Type B pancreatic cell (in vitro differentiated cells): ENCODE measurements at regions not wholly inside any gene's neighbourhood (a gene's known extent, or its start where the extent isn't known, plus 50 kb on each side); places are given as distances from the start of the nearest gene placed in this dataset.

Experiments used
- DNase-seq: peaks from one replicate; pipeline ENCODE4 v3.0.0; 2021; ENCODE audit warnings: mixed read lengths; ENCODE audit not compliant: unreplicated experiment; ENCODE audit errors: extremely low spot score
- H3K27ac Mint-ChIP-seq: 2 replicates; pipeline ENCODE4 v1.8.0; 2021; ENCODE audit warnings: mild to moderate bottlenecking, mixed read lengths
- H3K27me3 Mint-ChIP-seq: 2 replicates; pipeline ENCODE4 v1.8.0; 2021; ENCODE audit warnings: mixed read lengths
- H3K36me3 Mint-ChIP-seq: 2 replicates; pipeline ENCODE4 v1.8.0; 2021; ENCODE audit warnings: mixed read lengths
- H3K4me1 Mint-ChIP-seq: one replicate; pipeline ENCODE4 v1.8.0; 2021; ENCODE audit warnings: mixed read lengths; ENCODE audit not compliant: unreplicated experiment
- H3K4me3 Mint-ChIP-seq: 2 replicates; pipeline ENCODE4 v1.8.0; 2021; ENCODE audit warnings: mild to moderate bottlenecking, mixed read lengths
- H3K9me3 Mint-ChIP-seq: 2 replicates; pipeline ENCODE4 v1.8.0; 2021; ENCODE audit warnings: mixed read lengths
- CTCF ChIP-seq: fragments of 200-600 bp; sonication (generic); conservative IDR thresholded peaks from 2 replicates; pipeline ENCODE4 v1.5.0; 2021; ENCODE audit warnings: antibody characterized with exemption, mild to moderate bottlenecking

GRCh38 chr14:83827383-83827782, 1702.6 kb upstream of the FLRT2 start:
- H3K27me3 Mint-ChIP-seq: no peaks in the 10 kb centered on the region
- DNase-seq: no peak
- H3K9me3 Mint-ChIP-seq: no peaks in the 10 kb centered on the region
- peaks cover 18% of the 10 kb centered on the region for H3K4me1 Mint-ChIP-seq
- no peak overlapping the region for H3K4me3 Mint-ChIP-seq
- no peak for TF ChIP-seq CTCF
- no peaks in the 10 kb centered on the region for H3K36me3 Mint-ChIP-seq
- no peak overlapping the region for H3K27ac Mint-ChIP-seq

- Mint-ChIP-seq H3K36me3 (no peaks in the 10 kb centered on the region), H3K4me3 (no peak overlapping the region), H3K4me1 (peaks cover 18% of the 10 kb centered on the region), H3K9me3 (no peaks in the 10 kb centered on the region), H3K27me3 (no peaks in the 10 kb centered on the region), H3K27ac (no peak overlapping the region)
- DNase-seq: no peak
- TF ChIP-seq CTCF: no peak
Observed at GRCh38 chr14:83828406-83828805, 1701.5 kb upstream of the FLRT2 start.

GRCh38 chr14:83830316-83830715, 1699.6 kb upstream of the FLRT2 start:
- Mint-ChIP-seq H3K27ac (no peak overlapping the region), H3K4me1 (peaks cover 18% of the 10 kb centered on the region), H3K4me3 (no peak overlapping the region), H3K27me3 (no peaks in the 10 kb centered on the region), H3K36me3 (no peaks in the 10 kb centered on the region), H3K9me3 (no peaks in the 10 kb centered on the region)
- TF ChIP-seq CTCF: no peak
- no peak for DNase-seq

GRCh38 chr14:83838226-83838625, 1691.7 kb upstream of the FLRT2 start:
- Mint-ChIP-seq H3K4me3 (no peak overlapping the region), H3K27me3 (no peaks in the 10 kb centered on the region), H3K36me3 (no peaks in the 10 kb centered on the region), H3K4me1 (no peaks in the 10 kb centered on the region), H3K27ac (no peak overlapping the region), H3K9me3 (no peaks in the 10 kb centered on the region)
- no peak for TF ChIP-seq CTCF
- no peak for DNase-seq

GRCh38 chr14:83842547-83842946, 1687.4 kb upstream of the FLRT2 start:
- no peak overlapping the region for H3K4me3 Mint-ChIP-seq
- TF ChIP-seq CTCF: no peak
- H3K27me3 Mint-ChIP-seq: no peaks in the 10 kb centered on the region
- H3K4me1 Mint-ChIP-seq: peaks cover 11% of the 10 kb centered on the region
- no peaks in the 10 kb centered on the region for H3K36me3 Mint-ChIP-seq
- H3K27ac Mint-ChIP-seq: no peak overlapping the region
- H3K9me3 Mint-ChIP-seq: no peaks in the 10 kb centered on the region
- no peak for DNase-seq

- H3K4me1 Mint-ChIP-seq: peaks cover 15% of the 10 kb centered on the region
- H3K4me3 Mint-ChIP-seq: no peak overlapping the region
- peak overlapping the region; percentile 39 for H3K27ac Mint-ChIP-seq
- TF ChIP-seq CTCF: no peak
- H3K9me3 Mint-ChIP-seq: peaks cover 5% of the 10 kb centered on the region
- no peaks in the 10 kb centered on the region for H3K27me3 Mint-ChIP-seq
- H3K36me3 Mint-ChIP-seq: no peaks in the 10 kb centered on the region
- DNase-seq: no peak
Observed at GRCh38 chr14:83847102-83847501, 1682.8 kb upstream of the FLRT2 start.
